ENCODE measurements at regions not wholly inside any gene's neighbourhood (a gene's known extent, or its start where the extent isn't known, plus 50 kb on each side); places are given as distances from the start of the nearest gene placed in this dataset.
"Not testable (repeated sequence)": the region's sequence is repeated elsewhere in the genome, so short reads cannot be mapped to it uniquely, and the experiment has no call there.

- no peak for DNase-seq
Observed at GRCh38 chr18:9021458-9021857, 81.0 kb upstream of the NDUFV2 start.

GRCh38 chr18:9022397-9023155 is 79.9 kb upstream of the NDUFV2 start:
- no peak for DNase-seq

DNA sequence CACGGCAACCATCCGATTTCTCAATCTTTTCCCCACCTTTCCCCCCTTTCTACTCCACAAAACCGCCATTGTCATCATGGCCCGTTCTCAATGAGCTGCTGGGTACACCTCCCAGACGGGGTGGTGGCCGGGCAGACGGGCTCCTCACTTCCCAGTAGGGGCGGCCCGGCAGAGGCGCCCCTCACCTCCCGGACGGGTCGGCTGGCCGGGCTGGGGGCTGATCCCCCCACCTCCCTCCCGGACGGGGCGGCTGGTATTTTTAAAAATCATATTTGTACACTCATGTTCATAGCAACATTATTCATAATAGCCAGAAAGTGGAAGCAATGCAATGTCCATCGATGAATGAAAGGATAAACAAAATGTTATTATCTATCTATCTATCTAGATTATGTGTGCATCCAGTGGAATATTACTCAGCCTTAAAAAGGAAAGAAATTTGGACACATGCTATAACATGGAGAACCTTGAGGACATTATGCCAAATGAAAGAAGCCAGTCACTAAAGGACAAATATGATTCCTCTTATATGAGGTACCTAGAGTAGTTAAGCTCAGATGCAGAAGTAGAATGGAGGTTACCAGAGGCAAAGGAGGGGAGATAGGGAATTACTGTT is 78.4 kb upstream of the NDUFV2 start:
- not testable (repeated sequence) for DNase-seq

GRCh38 chr18:9025091-9025838 is 77.2 kb upstream of the NDUFV2 start:
- peak; percentile 31 for DNase-seq

GRCh38 chr18:9029131-9029530 is 73.4 kb upstream of the NDUFV2 start:
- no peak for DNase-seq

GRCh38 chr18:9032519-9032918 is 70.0 kb upstream of the NDUFV2 start:
- DNase-seq = peak; percentile 2

DNA sequence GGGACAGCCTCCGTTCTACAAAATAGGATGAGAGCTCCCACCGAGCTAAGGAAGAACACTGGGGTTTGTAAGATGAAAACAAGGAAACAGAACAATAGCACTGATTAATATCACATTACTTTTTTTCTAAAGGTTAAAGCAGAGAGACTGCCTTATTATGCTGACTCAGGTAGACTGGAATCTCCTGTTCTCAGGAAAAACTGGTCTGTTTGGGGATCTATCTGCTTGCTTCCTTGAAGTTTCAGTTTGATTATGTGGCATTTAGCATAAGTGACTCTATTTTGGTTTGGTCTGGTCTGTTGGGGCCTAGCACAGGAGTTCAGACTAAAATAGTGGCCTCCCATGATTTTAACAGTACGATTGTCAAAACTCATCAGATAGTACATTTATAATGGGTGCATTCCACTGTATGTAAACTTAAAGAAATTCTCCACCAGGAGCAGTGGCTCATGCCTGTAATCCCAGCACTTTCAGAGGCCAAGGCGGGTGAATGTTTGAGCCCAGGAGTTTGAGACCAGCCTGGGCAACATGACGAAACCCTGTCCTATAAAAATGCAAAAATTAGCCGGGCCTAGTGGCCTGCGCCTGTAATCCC is 64.1 kb upstream of the NDUFV2 start:
- no peak for DNase-seq

- DNase-seq = no peak
Observed at GRCh38 chr18:9039441-9040071, 62.9 kb upstream of the NDUFV2 start.

GRCh38 chr18:9042766-9043481 is 59.6 kb upstream of the NDUFV2 start:
- DNase-seq = no peak

- no peak for DNase-seq
Observed at GRCh38 chr18:9043581-9043980, 58.9 kb upstream of the NDUFV2 start.

- no peak for DNase-seq
Observed at GRCh38 chr18:9047715-9048114, 54.8 kb upstream of the NDUFV2 start.

DNA sequence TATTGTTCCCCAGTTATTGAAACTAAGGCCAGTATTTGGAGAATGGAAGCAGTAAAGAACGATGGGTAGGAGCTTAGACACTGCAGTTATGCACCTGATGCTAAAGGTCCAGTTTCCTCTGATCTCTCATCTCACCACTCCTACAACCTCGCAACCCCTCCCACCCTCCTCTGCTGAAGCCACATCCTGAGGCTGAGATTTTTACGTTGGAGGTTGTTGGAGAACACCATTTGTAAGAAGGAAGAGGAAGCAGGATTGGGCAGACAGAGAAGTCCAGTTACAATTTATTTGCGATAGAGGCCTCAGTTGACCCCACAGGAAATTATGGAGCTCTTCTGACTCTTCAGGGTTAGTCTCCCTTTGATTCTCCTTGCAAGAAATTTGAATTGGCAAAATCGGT is 54.3 kb upstream of the NDUFV2 start:
- no peak for DNase-seq

GRCh38 chr18:9048808-9049494 is 53.5 kb upstream of the NDUFV2 start:
- no peak for DNase-seq

- no peak for DNase-seq
Observed at GRCh38 chr18:9049495-9049809, 53.0 kb upstream of the NDUFV2 start.

- DNase-seq = not testable (repeated sequence)
Observed at GRCh38 chr18:9050628-9051284, 51.7 kb upstream of the NDUFV2 start.

Data from NCI-H524 treated with DMSO at 0.1 percent for 48 hours (cell line).